PC-3 (cell line): ENCODE measurements at regions not wholly inside any gene's neighbourhood (a gene's known extent, or its start where the extent isn't known, plus 50 kb on each side); places are given as distances from the start of the nearest gene placed in this dataset.

Experiments
- ATAC-seq: fragments of 200-7000 bp; cut with Tn5 transposase; 2 replicates; pipeline ENCODE4 v1.9.1; 2020; ENCODE audit warnings: mild to moderate bottlenecking, moderate library complexity
- BruUV-seq: library from RNA; stranded (reverse); fragments of 400-500 nt; replicated peaks from 2 replicates; lab custom pipeline; 2021; lab: Mats Ljungman, UMichigan
- CTCF ChIA-PET: fragments of 300-600 bp; sonication (Branson Sonifier 250); formaldehyde crosslinking; loops from one replicate; lab custom pipeline; 2022; ENCODE audit warnings: antibody characterized with exemption; lab: Charles Lee
- POLR2A ChIA-PET: fragments of 300-600 bp; sonication (Branson Sonifier 250); formaldehyde crosslinking; loops from one replicate; lab custom pipeline; 2022; ENCODE audit warnings: antibody characterized with exemption; ENCODE audit not compliant: unreplicated experiment; lab: Charles Lee
- DNase-seq: peaks from one replicate; pipeline ENCODE4 v3.0.0-alpha.2; 2015
- H2AFZ ChIP-seq: fragments of 300-600 bp; sonication (generic); 2 replicates; pipeline ENCODE4 v1.6.0; 2016; ENCODE audit warnings: antibody characterized with exemption, low read length
- H3F3A ChIP-seq: fragments of 300-600 bp; sonication (generic); one replicate; pipeline ENCODE4 v1.6.0; 2017; ENCODE audit warnings: antibody characterized with exemption, low read length, control low read depth, mild to moderate bottlenecking; ENCODE audit not compliant: unreplicated experiment
- H3K27ac ChIP-seq: fragments of 300-600 bp; sonication (generic); 2 replicates; pipeline ENCODE4 v1.5.1; 2016; ENCODE audit warnings: mild to moderate bottlenecking, low read length
- H3K27me3 ChIP-seq: fragments of 300-600 bp; sonication (generic); 2 replicates; pipeline ENCODE4 v1.6.1; 2016; ENCODE audit warnings: low read length, mixed read lengths
- H3K36me3 ChIP-seq: fragments of 300-600 bp; sonication (generic); 2 replicates; pipeline ENCODE4 v1.6.1; 2016; ENCODE audit warnings: low read depth, mixed run types, low read length, mixed read lengths
- H3K4me1 ChIP-seq: fragments of 300-600 bp; sonication (generic); 2 replicates; pipeline ENCODE4 v1.5.1; 2016; ENCODE audit warnings: low read length; ENCODE audit not compliant: insufficient read depth
- H3K4me2 ChIP-seq: fragments of 300-600 bp; sonication (generic); 2 replicates; pipeline ENCODE4 v1.6.0; 2016; ENCODE audit warnings: low read length
- H3K4me3 ChIP-seq: fragments of 300-600 bp; sonication (generic); 2 replicates; pipeline ENCODE4 v1.5.1; 2016; ENCODE audit warnings: mild to moderate bottlenecking, low read length, mixed read lengths
- H3K79me2 ChIP-seq: fragments of 300-600 bp; sonication (generic); 2 replicates; pipeline ENCODE4 v1.6.1; 2017; ENCODE audit warnings: low read length, mixed read lengths
- H3K9ac ChIP-seq: fragments of 300-600 bp; sonication (generic); 2 replicates; pipeline ENCODE4 v1.6.0; 2016; ENCODE audit warnings: mild to moderate bottlenecking, low read length
- H3K9me2 ChIP-seq: fragments of 300-600 bp; sonication (generic); replicated peaks from 2 replicates; pipeline ENCODE4 v1.6.1; 2016; ENCODE audit warnings: mixed run types, low read length, mixed read lengths
- H3K9me3 ChIP-seq: fragments of 300-600 bp; sonication (generic); 2 replicates; pipeline ENCODE4 v1.6.1; 2016; ENCODE audit warnings: low read length, mixed read lengths
- H4K20me1 ChIP-seq: fragments of 300-600 bp; sonication (generic); 2 replicates; pipeline ENCODE4 v1.6.1; 2016; ENCODE audit warnings: low read length, mixed read lengths
- EZH2 ChIP-seq: fragments of 300-600 bp; sonication (generic); IDR thresholded peaks from one replicate; pipeline ENCODE4 v1.6.1; 2017; ENCODE audit warnings: antibody characterized with exemption, mild to moderate bottlenecking, low read length; ENCODE audit not compliant: unreplicated experiment
- EZH2phosphoT487 ChIP-seq: fragments of 300-600 bp; sonication (generic); IDR thresholded peaks from 2 replicates; pipeline ENCODE4 v1.6.1; 2018; ENCODE audit warnings: mild to moderate bottlenecking, antibody characterized with exemption, low read length, borderline replicate concordance
- intact Hi-C: fragments of 100-400 bp; cut with micrococcal nuclease; formaldehyde crosslinking; loops from 2 replicates; pipeline ENCODE4 v1.9.0; 2023
- TF ChIP-seq, protein P1 (sequence below): fragments of 300-600 bp; sonication (generic); conservative IDR thresholded peaks from 2 replicates; pipeline ENCODE4 v1.5.1; 2017; ENCODE audit warnings: antibody characterized with exemption, low read depth, mild to moderate bottlenecking, low read length

DNA sequence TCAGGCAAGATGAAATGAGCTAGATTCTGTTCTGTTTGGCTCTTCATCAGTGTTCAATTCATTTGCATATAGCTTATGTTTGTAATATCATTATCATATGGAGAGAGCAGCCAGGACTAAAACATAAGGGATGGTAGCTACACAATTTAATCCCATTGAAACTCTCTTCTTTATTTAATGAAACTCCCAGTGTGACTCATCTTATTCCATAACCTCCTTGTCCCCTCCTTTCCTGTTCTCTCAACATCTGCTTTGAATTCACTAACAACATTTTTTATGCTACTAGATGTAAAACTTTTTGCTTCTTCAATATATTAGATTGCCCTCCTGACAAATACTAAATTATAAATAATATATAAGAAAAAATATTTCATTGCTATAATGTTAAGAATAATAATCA, 1823.4 kb downstream of the MAT2B start:
- no peaks in the 10 kb centered on the region for H3K9me2 ChIP-seq
- no peaks in the 10 kb centered on the region for H3K36me3 ChIP-seq
- CTCF ChIA-PET, result no interaction called here
- BruUV-seq, result no TSS peak
- H3K4me2 ChIP-seq, result no peak overlapping the region
- intact Hi-C loops, result loop anchor here (10.0 kb wide), 1 partner anchor 126 kb away; no protein-coding TSS in a partner anchor
- H3K4me1 ChIP-seq, result no peaks in the 10 kb centered on the region
- no peak overlapping the region for H2AFZ ChIP-seq
- H4K20me1 ChIP-seq, result no peaks in the 10 kb centered on the region
- no peak overlapping the region for H3K9ac ChIP-seq
- POLR2A ChIA-PET, result no interaction called here
- no peak overlapping the region for H3K4me3 ChIP-seq
- DNase-seq (no peak), ATAC-seq (no peak)
- no peaks in the 10 kb centered on the region for H3F3A ChIP-seq
- H3K9me3 ChIP-seq, result no peaks in the 10 kb centered on the region
- no peaks in the 10 kb centered on the region for H3K27me3 ChIP-seq
- no peaks in the 10 kb centered on the region for H3K79me2 ChIP-seq
- TF ChIP-seq EZH2 (no peak), EZH2phosphoT487 (no peak)
- TF ChIP-seq, protein P1, sequence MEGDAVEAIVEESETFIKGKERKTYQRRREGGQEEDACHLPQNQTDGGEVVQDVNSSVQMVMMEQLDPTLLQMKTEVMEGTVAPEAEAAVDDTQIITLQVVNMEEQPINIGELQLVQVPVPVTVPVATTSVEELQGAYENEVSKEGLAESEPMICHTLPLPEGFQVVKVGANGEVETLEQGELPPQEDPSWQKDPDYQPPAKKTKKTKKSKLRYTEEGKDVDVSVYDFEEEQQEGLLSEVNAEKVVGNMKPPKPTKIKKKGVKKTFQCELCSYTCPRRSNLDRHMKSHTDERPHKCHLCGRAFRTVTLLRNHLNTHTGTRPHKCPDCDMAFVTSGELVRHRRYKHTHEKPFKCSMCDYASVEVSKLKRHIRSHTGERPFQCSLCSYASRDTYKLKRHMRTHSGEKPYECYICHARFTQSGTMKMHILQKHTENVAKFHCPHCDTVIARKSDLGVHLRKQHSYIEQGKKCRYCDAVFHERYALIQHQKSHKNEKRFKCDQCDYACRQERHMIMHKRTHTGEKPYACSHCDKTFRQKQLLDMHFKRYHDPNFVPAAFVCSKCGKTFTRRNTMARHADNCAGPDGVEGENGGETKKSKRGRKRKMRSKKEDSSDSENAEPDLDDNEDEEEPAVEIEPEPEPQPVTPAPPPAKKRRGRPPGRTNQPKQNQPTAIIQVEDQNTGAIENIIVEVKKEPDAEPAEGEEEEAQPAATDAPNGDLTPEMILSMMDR, result no peak
- H3K27ac ChIP-seq, result no peak overlapping the region

DNA sequence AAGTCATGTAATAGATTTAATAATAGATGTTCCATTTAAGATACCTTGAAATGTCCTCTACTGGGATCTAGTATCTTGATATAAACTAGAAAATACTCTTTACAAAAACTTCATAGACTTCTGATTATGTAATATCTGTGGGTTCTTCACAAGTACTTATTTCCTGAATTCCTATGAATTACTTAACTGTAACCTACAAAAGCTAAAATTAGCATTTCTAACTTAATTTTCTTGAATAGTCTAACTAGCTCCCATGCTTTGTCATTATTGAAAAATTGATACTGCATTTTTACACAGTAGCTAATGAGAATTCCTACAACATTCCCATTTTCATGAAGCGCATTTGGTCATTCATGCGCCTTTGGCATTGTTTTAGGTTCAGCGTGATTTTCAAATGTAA, 1828.2 kb downstream of the MAT2B start:
- POLR2A ChIA-PET, result interaction anchor here (0.6 kb wide), 1 partner anchor 35 kb away, joined by 7 read pairs; no protein-coding TSS in a partner anchor

DNA sequence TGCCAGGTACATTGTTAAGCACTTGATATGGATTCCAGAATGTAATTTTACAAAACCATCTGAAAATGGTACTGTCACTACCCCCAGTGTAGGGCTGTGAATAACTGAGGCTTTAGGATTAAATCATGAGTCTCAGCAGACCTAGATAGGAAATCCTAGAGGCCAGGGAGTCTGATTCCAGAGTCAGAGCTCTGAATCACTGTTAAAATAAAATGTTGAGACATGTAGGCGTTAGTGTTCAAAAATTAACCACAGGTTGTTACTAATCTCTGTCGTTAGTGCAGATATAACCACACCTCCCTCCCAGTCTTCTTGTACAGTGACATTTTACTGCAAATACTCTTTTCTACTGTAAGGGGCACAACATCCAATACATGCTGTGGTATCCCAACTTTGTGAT, 1828.8 kb downstream of the MAT2B start:
- H3K4me2 ChIP-seq, result no peak overlapping the region
- no peaks in the 10 kb centered on the region for H3K27me3 ChIP-seq
- no peaks in the 10 kb centered on the region for H3K9me3 ChIP-seq
- H3F3A ChIP-seq, result no peaks in the 10 kb centered on the region
- H3K36me3 ChIP-seq, result no peaks in the 10 kb centered on the region
- TF ChIP-seq, protein P1, result no peak
- TF ChIP-seq EZH2phosphoT487 (no peak), EZH2 (no peak)
- H4K20me1 ChIP-seq, result no peaks in the 10 kb centered on the region
- H3K4me1 ChIP-seq, result no peaks in the 10 kb centered on the region
- H3K4me3 ChIP-seq, result no peak overlapping the region
- H2AFZ ChIP-seq, result no peak overlapping the region
- H3K79me2 ChIP-seq, result no peaks in the 10 kb centered on the region
- H3K27ac ChIP-seq, result no peak overlapping the region
- ChIA-PET POLR2A (interaction anchor here (0.6 kb wide), 1 partner anchor 34 kb away, joined by 7 read pairs; no protein-coding TSS in a partner anchor), CTCF (no interaction called here)
- BruUV-seq, result no TSS peak
- no peaks in the 10 kb centered on the region for H3K9me2 ChIP-seq
- peak; percentile 15 for DNase-seq
- H3K9ac ChIP-seq, result no peak overlapping the region
- intact Hi-C loops, result no loop called here
- ATAC-seq, result no peak

More for the DNA sequence above, 1828.2 kb downstream of the MAT2B start:
- CTCF ChIA-PET, result no interaction called here
- intact Hi-C loops, result no loop called here
- Histone ChIP-seq H3K9ac (no peak overlapping the region), H3K27ac (no peak overlapping the region), H3K4me3 (no peak overlapping the region), H3F3A (no peaks in the 10 kb centered on the region), H4K20me1 (no peaks in the 10 kb centered on the region), H3K36me3 (no peaks in the 10 kb centered on the region), H3K79me2 (no peaks in the 10 kb centered on the region), H3K4me2 (no peak overlapping the region), H3K27me3 (no peaks in the 10 kb centered on the region), H3K4me1 (no peaks in the 10 kb centered on the region), H2AFZ (no peak overlapping the region), H3K9me2 (no peaks in the 10 kb centered on the region), H3K9me3 (no peaks in the 10 kb centered on the region)
- ATAC-seq (no peak), DNase-seq (no peak)
- no TSS peak for BruUV-seq
- TF ChIP-seq EZH2phosphoT487 (no peak), EZH2 (no peak)
- TF ChIP-seq, protein P1, result no peak
